Neural cell (in vitro differentiated cells): ENCODE measurements at regions not wholly inside any gene's neighbourhood (a gene's known extent, or its start where the extent isn't known, plus 50 kb on each side); places are given as distances from the start of the nearest gene placed in this dataset.

Source experiments
- H2AFZ ChIP-seq: fragments of 200-600, 300-800 bp; sonication (generic), shearing (Covaris generic); 2 replicates; pipeline ENCODE4 v1.6.0; 2014; ENCODE audit warnings: low read depth, mild to moderate bottlenecking, antibody characterized with exemption, low read length, moderate library complexity
- H3F3A ChIP-seq: fragments of 200-600 bp; shearing (Covaris generic); 2 replicates; pipeline ENCODE4 v1.6.1; 2016; ENCODE audit warnings: mild to moderate bottlenecking, moderate library complexity, mixed read lengths, antibody characterized with exemption, low read length; ENCODE audit not compliant: insufficient read depth, poor library complexity, severe bottlenecking
- H3K27ac ChIP-seq: fragments of 200-600, 300-800 bp; sonication (generic), shearing (Covaris generic); 2 replicates; pipeline ENCODE4 v1.5.1; 2014; ENCODE audit warnings: mild to moderate bottlenecking, low read length, moderate library complexity
- H3K27me3 ChIP-seq: fragments of 300-800, 200-600 bp; sonication (generic), shearing (Covaris generic); 2 replicates; pipeline ENCODE4 v1.6.0; 2014; ENCODE audit warnings: mild to moderate bottlenecking, low read depth, low read length, moderate library complexity; ENCODE audit not compliant: insufficient read depth
- H3K36me3 ChIP-seq: fragments of 300-800, 200-600 bp; sonication (generic), shearing (Covaris generic); 2 replicates; pipeline ENCODE4 v1.5.1; 2014; ENCODE audit warnings: mild to moderate bottlenecking, antibody characterized with exemption, low read length, moderate library complexity; ENCODE audit not compliant: insufficient read depth
- H3K4me2 ChIP-seq: fragments of 300-800, 200-600 bp; sonication (generic), shearing (Covaris generic); 2 replicates; pipeline ENCODE4 v1.6.0; 2014; ENCODE audit warnings: mild to moderate bottlenecking, low read length
- H3K4me3 ChIP-seq: fragments of 300-800, 200-600 bp; sonication (generic), shearing (Covaris generic); 2 replicates; pipeline ENCODE4 v1.5.1; 2014; ENCODE audit warnings: mild to moderate bottlenecking, low read length, moderate library complexity
- H3K79me2 ChIP-seq: fragments of 200-600 bp; shearing (Covaris generic); replicated peaks from 2 replicates; pipeline ENCODE4 v1.6.0; 2014; ENCODE audit warnings: mild to moderate bottlenecking, low read length, moderate library complexity; ENCODE audit not compliant: insufficient read depth
- H3K9ac ChIP-seq: fragments of 300-800, 200-600 bp; sonication (generic), shearing (Covaris generic); 2 replicates; pipeline ENCODE4 v1.6.1; 2016; ENCODE audit warnings: mild to moderate bottlenecking, low read length, mixed read lengths
- H3K9me2 ChIP-seq: fragments of 200-600 bp; shearing (Covaris generic); 2 replicates; pipeline ENCODE4 v1.6.1; 2016; ENCODE audit warnings: mild to moderate bottlenecking, low read length, mixed read lengths; ENCODE audit not compliant: insufficient read depth
- H3K9me3 ChIP-seq: fragments of 200-600, 300-800 bp; sonication (generic), shearing (Covaris generic); 2 replicates; pipeline ENCODE4 v1.6.1; 2016; ENCODE audit warnings: mild to moderate bottlenecking, mixed run types, low read length, moderate library complexity, mixed read lengths
- H4K20me1 ChIP-seq: fragments of 200-600 bp; shearing (Covaris generic); 2 replicates; pipeline ENCODE4 v1.6.1; 2016; ENCODE audit warnings: mild to moderate bottlenecking, mixed run types; ENCODE audit not compliant: insufficient read depth
- EP300 ChIP-seq: fragments of 450-650 bp; conservative IDR thresholded peaks from 2 replicates; pipeline ENCODE4 v1.6.1; 2014; ENCODE audit warnings: antibody characterized with exemption, mild to moderate bottlenecking, moderate library complexity; ENCODE audit not compliant: poor library complexity, severe bottlenecking
- EZH2 ChIP-seq: fragments of 200-600, 300-800 bp; shearing (Covaris generic), sonication (generic); IDR thresholded peaks from 2 replicates; pipeline ENCODE4 v1.6.1; 2014; ENCODE audit warnings: antibody characterized with exemption, low read length, borderline replicate concordance, mild to moderate bottlenecking; ENCODE audit not compliant: insufficient read depth, poor library complexity, severe bottlenecking
- POLR2AphosphoS5 ChIP-seq: IDR thresholded peaks from 2 replicates; pipeline ENCODE4 v1.6.1; 2012
- RAD21 ChIP-seq: fragments of 450-650 bp; conservative IDR thresholded peaks from 2 replicates; pipeline ENCODE4 v1.6.1; 2014; ENCODE audit warnings: antibody characterized with exemption, mild to moderate bottlenecking, moderate library complexity
- REST ChIP-seq: IDR thresholded peaks from 2 replicates; pipeline ENCODE4 v1.6.1; 2012; ENCODE audit warnings: borderline replicate concordance
- SMC3 ChIP-seq: fragments of 450-650 bp; conservative IDR thresholded peaks from 2 replicates; pipeline ENCODE4 v1.6.1; 2014; ENCODE audit warnings: antibody characterized with exemption, mild to moderate bottlenecking, moderate library complexity; ENCODE audit not compliant: poor library complexity
- TAF1 ChIP-seq: IDR thresholded peaks from 2 replicates; pipeline ENCODE4 v1.6.1; 2012; ENCODE audit warnings: low read depth

GRCh38 chr3:55322638-55323037 is 164.5 kb downstream of the WNT5A start:
- TF ChIP-seq EZH2 (no peak), POLR2AphosphoS5 (no peak), RAD21 (no peak), SMC3 (no peak), EP300 (no peak), TAF1 (no peak)

GRCh38 chr3:55320928-55321327 is 166.2 kb downstream of the WNT5A start:
- H4K20me1 ChIP-seq: no peaks in the 10 kb centered on the region
- H2AFZ ChIP-seq: no peak overlapping the region
- no peaks in the 10 kb centered on the region for H3K9me3 ChIP-seq
- H3K79me2 ChIP-seq: no peaks in the 10 kb centered on the region
- H3K27me3 ChIP-seq: no peaks in the 10 kb centered on the region
- no peaks in the 10 kb centered on the region for H3F3A ChIP-seq
- no peak overlapping the region for H3K4me2 ChIP-seq
- H3K27ac ChIP-seq: no peak overlapping the region
- H3K9ac ChIP-seq: no peak overlapping the region
- no peak overlapping the region for H3K4me3 ChIP-seq
- TF ChIP-seq EZH2: no peak
- no peaks in the 10 kb centered on the region for H3K9me2 ChIP-seq
- no peaks in the 10 kb centered on the region for H3K36me3 ChIP-seq

More at GRCh38 chr3:55322638-55323037, 164.5 kb downstream of the WNT5A start:
- Histone ChIP-seq H4K20me1 (no peaks in the 10 kb centered on the region), H3F3A (no peaks in the 10 kb centered on the region), H3K4me2 (no peak overlapping the region), H2AFZ (no peak overlapping the region), H3K27me3 (no peaks in the 10 kb centered on the region), H3K79me2 (no peaks in the 10 kb centered on the region), H3K9me2 (no peaks in the 10 kb centered on the region), H3K4me3 (no peak overlapping the region), H3K27ac (no peak overlapping the region), H3K9ac (no peak overlapping the region), H3K9me3 (no peaks in the 10 kb centered on the region), H3K36me3 (no peaks in the 10 kb centered on the region)

GRCh38 chr3:55315396-55315795 is 171.7 kb downstream of the WNT5A start:
- Histone ChIP-seq H3K27ac (no peak overlapping the region), H2AFZ (no peak overlapping the region), H3K9me2 (no peaks in the 10 kb centered on the region), H3K36me3 (no peaks in the 10 kb centered on the region), H3K79me2 (no peaks in the 10 kb centered on the region), H3K9me3 (no peaks in the 10 kb centered on the region), H4K20me1 (no peaks in the 10 kb centered on the region), H3K9ac (no peak overlapping the region), H3F3A (no peaks in the 10 kb centered on the region), H3K4me3 (no peak overlapping the region), H3K27me3 (no peaks in the 10 kb centered on the region), H3K4me2 (no peak overlapping the region)
- TF ChIP-seq EZH2: no peak

GRCh38 chr3:55313666-55314065 is 173.4 kb downstream of the WNT5A start:
- TF ChIP-seq REST: no peak
- Histone ChIP-seq H3K9me3 (no peaks in the 10 kb centered on the region), H3K9me2 (no peaks in the 10 kb centered on the region), H3F3A (no peaks in the 10 kb centered on the region), H4K20me1 (no peaks in the 10 kb centered on the region), H3K4me2 (no peak overlapping the region), H3K36me3 (no peaks in the 10 kb centered on the region), H3K9ac (no peak overlapping the region), H3K27ac (no peak overlapping the region), H3K27me3 (no peaks in the 10 kb centered on the region), H3K4me3 (no peak overlapping the region), H2AFZ (no peak overlapping the region), H3K79me2 (no peaks in the 10 kb centered on the region)
